Transverse colon (tissue), 4 donors: ENCODE measurements at regions not wholly inside any gene's neighbourhood (a gene's known extent, or its start where the extent isn't known, plus 50 kb on each side); places are given as distances from the start of the nearest gene placed in this dataset.

ENCODE experiments used
- DNase-seq: peaks from one replicate; pipeline ENCODE4 v3.0.0-alpha.2; 2019
- H3K27ac ChIP-seq, 4 donors: fragments of 200-600 bp; sonication (generic); 2 replicates each; pipeline ENCODE4 v1.5.1; 2016 to 2018; ENCODE audit warnings: inconsistent platforms in 4 of 4
- H3K27me3 ChIP-seq: fragments of 200-600 bp; sonication (generic); 2 replicates; pipeline ENCODE4 v1.5.1; 2017; ENCODE audit warnings: inconsistent platforms
- H3K36me3 ChIP-seq, 4 donors: fragments of 200-600 bp; sonication (generic); 2 replicates each; pipeline ENCODE4 v1.5.1; 2017 to 2019; ENCODE audit warnings: inconsistent platforms in 4 of 4
- H3K4me1 ChIP-seq, 4 donors: fragments of 200-600 bp; sonication (generic); 2 replicates each; pipeline ENCODE4 v1.5.1; 2017 to 2020; ENCODE audit warnings: inconsistent platforms in 4 of 4
- H3K4me3 ChIP-seq, 4 donors: fragments of 200-600 bp; sonication (generic); 1 replicate in 1 of 4; 2 replicates in 3 of 4; pipeline versions ENCODE4 v1.5.1 to v1.6.1; 2017 to 2019; ENCODE audit warnings: inconsistent platforms in 4 of 4
- H3K9me3 ChIP-seq, 2 donors: fragments of 200-600 bp; sonication (generic); 2 replicates each; pipeline ENCODE4 v1.5.1; 2017 to 2019; ENCODE audit warnings: inconsistent platforms in 2 of 2
- CTCF ChIP-seq, 5 experiments: fragments of 200-600 bp in 3 of 5; fragments of 450-650 bp in 2 of 5; sonication (generic) in 3 of 5; IDR thresholded peaks; 1 replicate in 2 of 5; 2 replicates in 3 of 5; pipeline ENCODE4 v1.5.1; 2016 to 2017; ENCODE audit warnings: antibody characterized with exemption in 5 of 5, inconsistent platforms in 3 of 5, mild to moderate bottlenecking in 2 of 5, moderate library complexity in 1 of 5
- EP300 ChIP-seq: sonication (generic); formaldehyde crosslinking; IDR thresholded peaks from one replicate; pipeline ENCODE4 v1.6.1; 2017; ENCODE audit warnings: antibody characterized with exemption, low read depth
- POLR2A ChIP-seq: fragments of 450-650 bp; IDR thresholded peaks from one replicate; pipeline ENCODE4 v1.6.1; 2016; ENCODE audit warnings: antibody characterized with exemption, mild to moderate bottlenecking, moderate library complexity
- POLR2AphosphoS5 ChIP-seq, 3 donors: sonication (generic); formaldehyde crosslinking; IDR thresholded peaks; one replicate each; pipeline ENCODE4 v1.6.1; 2016; ENCODE audit warnings: antibody characterized with exemption in 3 of 3
- WGBS, 2 donors: methylation state at CpG; one replicate each; pipeline ENCODE4 v1.1.5; 2018; ENCODE audit warnings: low coverage in 1 of 2; 5-methylcytosine and 5-hydroxymethylcytosine counted together
- in situ Hi-C, 4 donors: fragments of 200-750 bp; cut with MboI; loops; one replicate each; pipeline versions ENCODE4 v1.15.0 to v1.15.1; 2017; ENCODE audit warnings: low sequenced_read_pairs in 3 of 4, low pct_ligation_motif_present in 1 of 4, low pct_unique_long_range_greater_than_20kb in 1 of 4
- intact Hi-C: fragments of 100-400 bp; cut with DNase I; formaldehyde crosslinking; loops from one replicate; pipeline ENCODE4 v1.15.1; 2023; ENCODE audit warnings: low total_unique reads

DNA sequence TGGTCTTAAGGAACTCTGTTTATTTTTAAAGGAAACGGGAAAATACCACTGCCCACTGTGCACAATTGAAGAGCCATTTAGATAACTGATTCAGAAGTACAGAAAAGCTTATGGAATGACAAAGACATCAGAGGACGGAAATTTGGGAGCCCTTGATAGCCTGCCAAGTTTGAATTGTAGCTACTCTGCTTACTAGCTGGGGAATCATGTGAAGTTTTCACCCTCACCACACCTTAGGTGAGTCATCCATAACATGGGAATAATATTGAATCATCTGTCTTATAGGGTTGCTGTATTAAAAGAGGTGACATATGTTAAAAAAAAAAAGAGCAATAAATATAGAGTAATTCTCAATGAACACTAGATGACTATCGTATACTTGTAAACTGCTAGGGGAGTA, 1104.2 kb downstream of the GATA3 start:
- Histone ChIP-seq H3K27ac (no peak overlapping the region), H3K4me1 (no peaks in the 10 kb centered on the region), H3K4me3 (no peak overlapping the region), H3K36me3 (no peaks in the 10 kb centered on the region), H3K9me3 (no peaks in the 10 kb centered on the region), H3K27me3 (no peaks in the 10 kb centered on the region)
- TF ChIP-seq POLR2A (no peak), POLR2AphosphoS5 (IDR thresholded peaks at IDR 0.05) (no peak), CTCF (IDR thresholded peaks at IDR 0.05) (no peak), EP300 (no peak)
- DNase-seq = no peak
- WGBS, 2 donors = 48 to 53% methylated on average over 3 of the region's 3 CpGs
- in situ Hi-C loops = no loop called here
- intact Hi-C loops = no loop called here

DNA sequence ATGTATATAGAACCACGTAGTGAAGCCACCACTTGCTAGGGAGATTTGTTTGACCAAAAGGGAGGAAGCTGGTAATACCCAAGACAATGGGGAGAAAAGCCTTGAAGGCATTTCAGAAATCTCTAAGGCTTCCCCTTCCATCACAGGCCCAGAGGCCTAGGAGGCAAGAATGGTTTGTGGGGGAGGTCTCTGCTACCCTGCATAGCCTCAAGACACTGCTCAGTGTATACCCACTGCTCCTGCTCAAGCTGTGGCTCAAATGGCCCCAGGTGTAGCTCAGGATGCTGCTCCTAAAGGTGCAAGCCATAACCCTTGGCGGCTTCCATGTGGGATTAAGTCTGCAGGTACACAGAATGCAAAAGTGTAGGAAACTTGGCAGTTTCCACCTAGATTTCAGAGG, 1105.8 kb downstream of the GATA3 start:
- TF ChIP-seq POLR2A (no peak), EP300 (no peak), POLR2AphosphoS5 (IDR thresholded peaks at IDR 0.05) (no peak)
- no peaks in the 10 kb centered on the region for H3K9me3 ChIP-seq
- H3K4me1 ChIP-seq = no peaks in the 10 kb centered on the region
- no peak overlapping the region for H3K4me3 ChIP-seq
- in situ Hi-C loops = no loop called here
- no peak for DNase-seq
- no peaks in the 10 kb centered on the region for H3K36me3 ChIP-seq
- intact Hi-C loops = no loop called here
- WGBS, 2 donors = 81 to 100% methylated on average over 1 to 2 of the region's 2 CpGs
- H3K27me3 ChIP-seq = no peaks in the 10 kb centered on the region
- no peak overlapping the region for H3K27ac ChIP-seq

- H3K9me3 ChIP-seq = no peaks in the 10 kb centered on the region
- H3K27ac ChIP-seq = no peak overlapping the region
- TF ChIP-seq POLR2AphosphoS5 (IDR thresholded peaks at IDR 0.05) (no peak), CTCF (IDR thresholded peaks at IDR 0.05) (no peak)
- H3K4me1 ChIP-seq = no peaks in the 10 kb centered on the region
- 79 to 86% methylated on average over 2 of the region's 2 CpGs for WGBS, 2 donors
- no peaks in the 10 kb centered on the region for H3K27me3 ChIP-seq
- intact Hi-C loops (no loop called here), in situ Hi-C loops (no loop called here)
- DNase-seq = no peak
- H3K36me3 ChIP-seq = no peaks in the 10 kb centered on the region
- H3K4me3 ChIP-seq = no peak overlapping the region
These were observed 1109.2 kb downstream of the GATA3 start for GRCh38 chr10:9163699-9164098.

GRCh38 chr10:9166770-9167169, 1112.3 kb downstream of the GATA3 start:
- H3K27ac ChIP-seq = no peak overlapping the region
- H3K4me3 ChIP-seq = no peak overlapping the region
- no peak for DNase-seq
- intact Hi-C loops = no loop called here
- in situ Hi-C loops = no loop called here
- TF ChIP-seq POLR2AphosphoS5 (IDR thresholded peaks at IDR 0.05) = no peak
- TF ChIP-seq CTCF (IDR thresholded peaks at IDR 0.05) = no peak
- no peak for TF ChIP-seq POLR2A
- TF ChIP-seq EP300 = no peak
- WGBS, 2 donors = 41 to 51% methylated on average over 4 of the region's 4 CpGs
- no peaks in the 10 kb centered on the region for H3K9me3 ChIP-seq
- no peaks in the 10 kb centered on the region for H3K4me1 ChIP-seq
- no peaks in the 10 kb centered on the region for H3K36me3 ChIP-seq
- H3K27me3 ChIP-seq = no peaks in the 10 kb centered on the region

GRCh38 chr10:9172276-9172675, 1117.8 kb downstream of the GATA3 start:
- in situ Hi-C loops (no loop called here), intact Hi-C loops (no loop called here)
- no peak for TF ChIP-seq POLR2AphosphoS5 (IDR thresholded peaks at IDR 0.05)
- no peak for TF ChIP-seq EP300
- no peak for TF ChIP-seq POLR2A
- no peak for TF ChIP-seq CTCF (IDR thresholded peaks at IDR 0.05)
- Histone ChIP-seq H3K9me3 (no peaks in the 10 kb centered on the region), H3K27me3 (no peaks in the 10 kb centered on the region), H3K4me1 (no peaks in the 10 kb centered on the region), H3K27ac (no peak overlapping the region), H3K4me3 (no peak overlapping the region), H3K36me3 (no peaks in the 10 kb centered on the region)
- DNase-seq = no peak
- WGBS, 2 donors = 92 to 100% methylated on average over 1 of the region's 1 CpG
